K562 (cell line): ENCODE measurements at regions not wholly inside any gene's neighbourhood (a gene's known extent, or its start where the extent isn't known, plus 50 kb on each side); places are given as distances from the start of the nearest gene placed in this dataset.

ENCODE experiments used
- ATAC-seq: fragments of 200-7000 bp; cut with Tn5 transposase; 3 replicates; pipeline ENCODE4 v1.9.1; 2020; ENCODE audit warnings: moderate library complexity
- BruUV-seq: library from RNA; stranded (reverse); fragments of 400-500 nt; replicated peaks from 2 replicates; lab custom pipeline; 2021; lab: Mats Ljungman, UMichigan
- CTCF ChIA-PET: fragments of 300-600 bp; formaldehyde crosslinking; extraction: SDS; loops from one replicate; lab custom pipeline; 2021; ENCODE audit warnings: low intra/inter-chr PET ratio; lab: Yijun Ruan, JAX
- POLR2A ChIA-PET: fragments of 300-600, 350-650 bp; sonication (Branson Sonifier 250); formaldehyde crosslinking; extraction: SDS; loops from one replicate; lab custom pipeline; 2021; ENCODE audit warnings: antibody characterized with exemption, inconsistent platforms; lab: Yijun Ruan, JAX
- DNase-seq, 4 experiments: peaks; one replicate each; pipeline versions ENCODE4 v3.0.0 to v3.0.0-alpha.2; 2011 to 2018; ENCODE audit warnings: low spot score in 3 of 4, mixed read lengths in 3 of 4; ENCODE audit errors: extremely low read depth in 1 of 4
- FAIRE-seq: peaks from 2 replicates; lab custom pipeline; 2011; peaks lifted over from hg19 to GRCh38; lab: Jason Lieb, UNC
- H2AFZ ChIP-seq: 2 replicates; pipeline ENCODE4 v1.6.0; 2011; ENCODE audit warnings: low read depth, low read length, control low read depth, inconsistent platforms
- H3K27ac ChIP-seq: fragments of 200-600 bp; 3 replicates; pipeline ENCODE4 v1.8.0; 2011; ENCODE audit warnings: low read depth, mild to moderate bottlenecking, control low read depth, inconsistent platforms, low read length, moderate library complexity, mixed read lengths; ENCODE audit errors: extremely low read depth
- H3K27me3 ChIP-seq, 2 experiments: fragments of 300-600 bp in 1 of 2; 2 replicates in 1 of 2; 3 replicates in 1 of 2; pipeline versions ENCODE4 v1.6.0 to v1.8.0; 2011; ENCODE audit warnings: inconsistent platforms in 2 of 2, low read length in 2 of 2, mild to moderate bottlenecking in 1 of 2, mixed read lengths in 1 of 2, moderate library complexity in 1 of 2; ENCODE audit not compliant: control insufficient read depth in 2 of 2, insufficient read depth in 2 of 2
- H3K36me3 ChIP-seq: fragments of 300-600 bp; 3 replicates; pipeline ENCODE4 v1.8.0; 2011; ENCODE audit warnings: mild to moderate bottlenecking, low read length, inconsistent platforms; ENCODE audit not compliant: control insufficient read depth, insufficient read depth
- H3K4me1 ChIP-seq, 2 experiments: fragments of 200-600 bp in 1 of 2; replicated peaks in 1 of 2; 2 replicates in 1 of 2; 3 replicates in 1 of 2; pipeline versions ENCODE4 v1.5.1 to v1.8.0; 2011; ENCODE audit warnings: inconsistent platforms in 2 of 2, low read length in 2 of 2, mild to moderate bottlenecking in 1 of 2, mixed read lengths in 1 of 2, moderate library complexity in 1 of 2; ENCODE audit not compliant: control insufficient read depth in 2 of 2, insufficient read depth in 2 of 2
- H3K4me2 ChIP-seq: 2 replicates; pipeline ENCODE4 v1.6.1; 2011; ENCODE audit warnings: low read length, control low read depth, inconsistent platforms, mixed read lengths; ENCODE audit not compliant: insufficient read depth
- H3K4me3 ChIP-seq: fragments of 200-600 bp; sonication (generic), shearing (Covaris generic); 2 replicates; pipeline ENCODE4 v1.5.1; 2016; ENCODE audit warnings: control low read depth, inconsistent platforms
- H3K79me2 ChIP-seq: fragments of 200-600 bp; 3 replicates; pipeline ENCODE4 v1.8.0; 2011; ENCODE audit warnings: low read length, inconsistent platforms; ENCODE audit not compliant: control insufficient read depth, insufficient read depth
- H3K9ac ChIP-seq, 2 experiments: 2 replicates each; pipeline versions ENCODE4 v1.6.0 to v1.6.1; 2011; ENCODE audit warnings: low read depth in 2 of 2, low read length in 2 of 2, control low read depth in 1 of 2, inconsistent platforms in 1 of 2, mild to moderate bottlenecking in 1 of 2, mixed read lengths in 1 of 2; ENCODE audit not compliant: insufficient read depth in 1 of 2
- H3K9me1 ChIP-seq: one replicate; pipeline ENCODE4 v1.6.0; 2011; ENCODE audit warnings: inconsistent platforms, mild to moderate bottlenecking, low read length, moderate library complexity; ENCODE audit not compliant: control insufficient read depth, insufficient read depth
- H3K9me3 ChIP-seq: replicated peaks from 2 replicates; pipeline ENCODE4 v1.5.1; 2011; ENCODE audit warnings: low read depth, low read length, inconsistent platforms; ENCODE audit not compliant: control insufficient read depth, insufficient read depth
- H4K20me1 ChIP-seq: replicated peaks from 2 replicates; pipeline ENCODE4 v1.6.1; 2011; ENCODE audit warnings: low read length, inconsistent platforms, mixed read lengths; ENCODE audit not compliant: control insufficient read depth, insufficient read depth
- ATF7 ChIP-seq: fragments of 450-650 bp; IDR thresholded peaks from 2 replicates; pipeline ENCODE4 v1.7.1; 2014; ENCODE audit warnings: mild to moderate bottlenecking, moderate library complexity
- HINFP ChIP-seq: fragments of 450-650 bp; conservative IDR thresholded peaks from 2 replicates; pipeline ENCODE4 v1.6.1; 2016; ENCODE audit warnings: missing genetic modification characterization, low read depth, mild to moderate bottlenecking, control low read depth, missing compliant biosample characterization
- RFX1 ChIP-seq: fragments of 450-650 bp; IDR thresholded peaks from 2 replicates; pipeline ENCODE4 v1.6.1; 2016; ENCODE audit warnings: mild to moderate bottlenecking, moderate library complexity
- STAG1 ChIP-seq: sonication (generic); formaldehyde crosslinking; IDR thresholded peaks from 2 replicates; pipeline ENCODE4 v1.5.0; 2020; ENCODE audit warnings: missing genetic modification reagents, borderline replicate concordance
- ZFPM2 ChIP-seq: fragments of 250-450 bp; sonication (Bioruptor Pico); IDR thresholded peaks from 2 replicates; pipeline ENCODE4 v1.5.1; 2022; ENCODE audit warnings: mild to moderate bottlenecking
- WGBS: fragments of 100-300 bp; shearing (Covaris generic); methylation state at CpG from one replicate; pipeline ENCODE4 v1.1.6; 2016; ENCODE audit warnings: low coverage, mixed read lengths; ENCODE audit not compliant: insufficient coverage; ENCODE audit errors: missing lambda C conversion rate; 5-methylcytosine and 5-hydroxymethylcytosine counted together
- in situ Hi-C: fragments of 300-500 bp; cut with MboI; formaldehyde crosslinking; loops from 4 replicates; pipeline ENCODE4 v1.15.0; 2018; ENCODE audit warnings: inconsistent platforms, mixed read lengths
- intact Hi-C: fragments of 100-400 bp; cut with micrococcal nuclease; formaldehyde crosslinking; loops from 2 replicates; pipeline ENCODE4 v1.14.2; 2022
- TF ChIP-seq, protein P1 (sequence below): fragments of 450-650 bp; IDR thresholded peaks from 2 replicates; pipeline ENCODE4 v1.6.1; 2016; ENCODE audit warnings: low read depth

- no peak for DNase-seq
- Histone ChIP-seq H3K4me3 (no peak overlapping the region), H3K9me3 (no peaks in the 10 kb centered on the region), H3K9ac (no peak overlapping the region)
- intact Hi-C loops (no loop called here), in situ Hi-C loops (no loop called here)
- POLR2A ChIA-PET: no interaction called here
- BruUV-seq: no TSS peak
- TF ChIP-seq ZFPM2 (CRISPR knock-in tag) (no peak), HINFP (tag) (no peak), ATF7 (no peak), STAG1 (CRISPR knock-in tag) (no peak)
- TF ChIP-seq, all 486 proteins: peak for 0
- 0% methylated on average over 1 of the region's 1 CpG for WGBS
- Histone ChIP-seq H3K27ac (no peak overlapping the region), H3K4me1 (no peaks in the 10 kb centered on the region), H3K9me1 (no peaks in the 10 kb centered on the region), H2AFZ (no peak overlapping the region), H4K20me1 (no peaks in the 10 kb centered on the region), H3K27me3 (peaks cover 0 to 10% of the 10 kb centered on the region in 2 experiments; a peak in 3 of 5 replicates), H3K4me2 (no peak overlapping the region), H3K79me2 (no peaks in the 10 kb centered on the region), H3K36me3 (no peaks in the 10 kb centered on the region)
- CTCF ChIA-PET: no interaction called here
- ATAC-seq: no peak
- FAIRE-seq: no peak
Observed at GRCh38 chr18:1848716-1849115, 722.6 kb downstream of the METTL4 start.

- no peaks in the 10 kb centered on the region for H3K9me1 ChIP-seq
- no peaks in the 10 kb centered on the region for H3K79me2 ChIP-seq
- H3K4me3 ChIP-seq: no peak overlapping the region
- H3K27me3 ChIP-seq: peaks cover 0 to 10% of the 10 kb centered on the region in 2 experiments; a peak in 3 of 5 replicates
- no peak overlapping the region for H2AFZ ChIP-seq
- no TSS peak for BruUV-seq
- ATAC-seq (no peak), DNase-seq (no peak), FAIRE-seq (peak; percentile 63)
- in situ Hi-C loops: no loop called here
- ChIA-PET POLR2A (no interaction called here), CTCF (no interaction called here)
- H3K9ac ChIP-seq: no peak overlapping the region
- H3K9me3 ChIP-seq: no peaks in the 10 kb centered on the region
- WGBS: 2% methylated on average over 6 of the region's 6 CpGs
- H3K27ac ChIP-seq: no peak overlapping the region
- H3K4me1 ChIP-seq: no peaks in the 10 kb centered on the region
- H3K4me2 ChIP-seq: no peak overlapping the region
- intact Hi-C loops: no loop called here
- no peaks in the 10 kb centered on the region for H4K20me1 ChIP-seq
- H3K36me3 ChIP-seq: no peaks in the 10 kb centered on the region
- TF ChIP-seq, protein P1, sequence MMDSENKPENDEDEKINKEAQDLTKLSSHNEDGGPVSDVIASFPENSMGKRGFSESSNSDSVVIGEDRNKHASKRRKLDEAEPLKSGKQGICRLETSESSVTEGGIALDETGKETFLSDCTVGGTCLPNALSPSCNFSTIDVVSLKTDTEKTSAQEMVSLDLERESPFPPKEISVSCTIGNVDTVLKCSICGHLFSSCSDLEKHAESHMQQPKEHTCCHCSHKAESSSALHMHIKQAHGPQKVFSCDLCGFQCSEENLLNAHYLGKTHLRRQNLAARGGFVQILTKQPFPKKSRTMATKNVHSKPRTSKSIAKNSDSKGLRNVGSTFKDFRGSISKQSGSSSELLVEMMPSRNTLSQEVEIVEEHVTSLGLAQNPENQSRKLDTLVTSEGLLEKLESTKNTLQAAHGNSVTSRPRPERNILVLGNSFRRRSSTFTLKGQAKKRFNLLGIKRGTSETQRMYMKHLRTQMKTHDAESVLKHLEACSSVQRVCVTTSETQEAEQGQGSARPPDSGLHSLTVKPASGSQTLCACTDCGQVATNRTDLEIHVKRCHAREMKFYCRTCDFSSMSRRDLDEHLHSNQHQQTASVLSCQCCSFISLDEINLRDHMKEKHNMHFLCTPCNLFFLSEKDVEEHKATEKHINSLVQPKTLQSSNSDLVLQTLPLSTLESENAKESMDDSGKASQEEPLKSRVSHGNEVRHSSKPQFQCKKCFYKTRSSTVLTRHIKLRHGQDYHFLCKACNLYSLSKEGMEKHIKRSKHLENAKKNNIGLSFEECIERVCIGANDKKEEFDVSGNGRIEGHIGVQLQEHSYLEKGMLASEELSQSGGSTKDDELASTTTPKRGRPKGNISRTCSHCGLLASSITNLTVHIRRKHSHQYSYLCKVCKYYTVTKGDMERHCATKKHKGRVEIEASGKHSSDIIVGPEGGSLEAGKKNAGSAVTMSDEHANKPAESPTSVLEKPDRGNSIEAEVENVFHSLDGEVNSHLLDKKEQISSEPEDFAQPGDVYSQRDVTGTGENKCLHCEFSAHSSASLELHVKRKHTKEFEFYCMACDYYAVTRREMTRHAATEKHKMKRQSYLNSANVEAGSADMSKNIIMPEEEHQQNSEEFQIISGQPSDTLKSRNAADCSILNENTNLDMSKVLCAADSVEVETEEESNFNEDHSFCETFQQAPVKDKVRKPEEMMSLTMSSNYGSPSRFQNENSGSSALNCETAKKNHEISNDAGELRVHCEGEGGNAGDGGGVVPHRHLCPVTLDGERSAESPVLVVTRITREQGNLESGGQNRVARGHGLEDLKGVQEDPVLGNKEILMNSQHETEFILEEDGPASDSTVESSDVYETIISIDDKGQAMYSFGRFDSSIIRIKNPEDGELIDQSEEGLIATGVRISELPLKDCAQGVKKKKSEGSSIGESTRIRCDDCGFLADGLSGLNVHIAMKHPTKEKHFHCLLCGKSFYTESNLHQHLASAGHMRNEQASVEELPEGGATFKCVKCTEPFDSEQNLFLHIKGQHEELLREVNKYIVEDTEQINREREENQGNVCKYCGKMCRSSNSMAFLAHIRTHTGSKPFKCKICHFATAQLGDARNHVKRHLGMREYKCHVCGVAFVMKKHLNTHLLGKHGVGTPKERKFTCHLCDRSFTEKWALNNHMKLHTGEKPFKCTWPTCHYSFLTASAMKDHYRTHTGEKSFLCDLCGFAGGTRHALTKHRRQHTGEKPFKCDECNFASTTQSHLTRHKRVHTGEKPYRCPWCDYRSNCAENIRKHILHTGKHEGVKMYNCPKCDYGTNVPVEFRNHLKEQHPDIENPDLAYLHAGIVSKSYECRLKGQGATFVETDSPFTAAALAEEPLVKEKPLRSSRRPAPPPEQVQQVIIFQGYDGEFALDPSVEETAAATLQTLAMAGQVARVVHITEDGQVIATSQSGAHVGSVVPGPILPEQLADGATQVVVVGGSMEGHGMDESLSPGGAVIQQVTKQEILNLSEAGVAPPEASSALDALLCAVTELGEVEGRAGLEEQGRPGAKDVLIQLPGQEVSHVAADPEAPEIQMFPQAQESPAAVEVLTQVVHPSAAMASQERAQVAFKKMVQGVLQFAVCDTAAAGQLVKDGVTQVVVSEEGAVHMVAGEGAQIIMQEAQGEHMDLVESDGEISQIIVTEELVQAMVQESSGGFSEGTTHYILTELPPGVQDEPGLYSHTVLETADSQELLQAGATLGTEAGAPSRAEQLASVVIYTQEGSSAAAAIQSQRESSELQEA: no peak
- peak; percentile 61 for TF ChIP-seq RFX1
Observed at GRCh38 chr18:1849386-1849785, 721.9 kb downstream of the METTL4 start.
